Type B pancreatic cell (in vitro differentiated cells): ENCODE measurements at regions not wholly inside any gene's neighbourhood (a gene's known extent, or its start where the extent isn't known, plus 50 kb on each side); places are given as distances from the start of the nearest gene placed in this dataset.
A peak's percentile ranks its signal among the peaks of the same experiment; 100 is the strongest.

ENCODE experiments used
- DNase-seq: peaks from one replicate; pipeline ENCODE4 v3.0.0; 2021; ENCODE audit warnings: mixed read lengths; ENCODE audit not compliant: unreplicated experiment; ENCODE audit errors: extremely low spot score
- H3K27ac Mint-ChIP-seq: 2 replicates; pipeline ENCODE4 v1.8.0; 2021; ENCODE audit warnings: mild to moderate bottlenecking, mixed read lengths
- H3K27me3 Mint-ChIP-seq: 2 replicates; pipeline ENCODE4 v1.8.0; 2021; ENCODE audit warnings: mixed read lengths
- H3K36me3 Mint-ChIP-seq: 2 replicates; pipeline ENCODE4 v1.8.0; 2021; ENCODE audit warnings: mixed read lengths
- H3K4me1 Mint-ChIP-seq: one replicate; pipeline ENCODE4 v1.8.0; 2021; ENCODE audit warnings: mixed read lengths; ENCODE audit not compliant: unreplicated experiment
- H3K4me3 Mint-ChIP-seq: 2 replicates; pipeline ENCODE4 v1.8.0; 2021; ENCODE audit warnings: mild to moderate bottlenecking, mixed read lengths
- H3K9me3 Mint-ChIP-seq: 2 replicates; pipeline ENCODE4 v1.8.0; 2021; ENCODE audit warnings: mixed read lengths
- CTCF ChIP-seq: fragments of 200-600 bp; sonication (generic); conservative IDR thresholded peaks from 2 replicates; pipeline ENCODE4 v1.5.0; 2021; ENCODE audit warnings: antibody characterized with exemption, mild to moderate bottlenecking

DNA sequence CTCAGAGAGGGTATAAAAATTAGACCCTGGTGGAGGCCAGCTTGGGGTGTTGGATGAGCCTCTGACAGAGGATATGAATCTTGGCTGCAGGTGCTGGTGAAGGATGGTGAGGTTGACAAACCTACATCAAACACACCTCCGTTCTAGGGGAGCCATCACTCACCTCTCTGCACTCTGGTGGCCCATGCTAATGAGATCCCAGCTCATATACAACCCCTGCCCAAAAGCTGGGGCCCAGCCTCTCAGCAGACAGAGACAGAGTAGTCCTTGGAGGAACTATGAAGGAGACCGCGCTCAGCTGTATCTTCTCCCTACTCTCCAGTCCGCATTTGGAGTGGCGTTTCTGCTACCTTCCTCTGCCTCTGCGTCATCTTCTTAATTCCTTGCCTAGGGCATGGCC lies 83.1 kb upstream of the SORCS3 start:
- peaks cover 59% of the 10 kb centered on the region for H3K27me3 Mint-ChIP-seq
- peak; percentile 36 for DNase-seq
- no peaks in the 10 kb centered on the region for H3K36me3 Mint-ChIP-seq
- no peak for TF ChIP-seq CTCF
- no peaks in the 10 kb centered on the region for H3K4me1 Mint-ChIP-seq
- H3K4me3 Mint-ChIP-seq: no peak overlapping the region
- H3K9me3 Mint-ChIP-seq: no peaks in the 10 kb centered on the region
- H3K27ac Mint-ChIP-seq: no peak overlapping the region

- Mint-ChIP-seq H3K9me3 (no peaks in the 10 kb centered on the region), H3K36me3 (no peaks in the 10 kb centered on the region), H3K4me1 (no peaks in the 10 kb centered on the region), H3K27me3 (peaks cover 53% of the 10 kb centered on the region), H3K27ac (no peak overlapping the region), H3K4me3 (no peak overlapping the region)
- DNase-seq: peak; percentile 27
- TF ChIP-seq CTCF: no peak
Observed at GRCh38 chr10:104559935-104560334, 81.2 kb upstream of the SORCS3 start.

DNA sequence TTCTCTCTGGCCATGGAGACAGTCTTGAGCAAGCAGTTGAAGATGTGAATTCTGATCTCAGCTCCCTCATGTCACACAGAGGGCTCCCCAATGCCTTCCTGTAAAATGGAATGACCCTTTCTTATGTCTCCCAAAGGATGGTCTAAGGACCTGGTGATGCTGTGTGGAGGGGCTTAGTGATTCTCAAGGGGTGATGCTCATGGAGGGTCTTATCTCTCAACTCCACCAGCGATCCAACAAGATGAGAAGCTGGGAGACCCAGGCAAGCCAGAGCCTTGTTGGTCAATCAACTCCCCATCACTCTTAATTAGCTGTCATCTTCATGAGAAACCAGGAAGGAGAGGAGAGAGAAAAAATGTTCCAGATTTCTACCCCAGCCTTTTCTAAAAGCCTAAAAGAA lies 78.0 kb upstream of the SORCS3 start:
- DNase-seq: no peak
- Mint-ChIP-seq H3K9me3 (no peaks in the 10 kb centered on the region), H3K4me3 (no peak overlapping the region), H3K4me1 (no peaks in the 10 kb centered on the region), H3K36me3 (no peaks in the 10 kb centered on the region), H3K27ac (no peak overlapping the region), H3K27me3 (peaks cover 37% of the 10 kb centered on the region)
- TF ChIP-seq CTCF: no peak

GRCh38 chr10:104563548-104563947 lies 77.5 kb upstream of the SORCS3 start:
- no peaks in the 10 kb centered on the region for H3K9me3 Mint-ChIP-seq
- no peak for TF ChIP-seq CTCF
- H3K36me3 Mint-ChIP-seq: no peaks in the 10 kb centered on the region
- H3K27me3 Mint-ChIP-seq: peaks cover 32% of the 10 kb centered on the region
- H3K4me3 Mint-ChIP-seq: no peak overlapping the region
- no peaks in the 10 kb centered on the region for H3K4me1 Mint-ChIP-seq
- DNase-seq: no peak
- no peak overlapping the region for H3K27ac Mint-ChIP-seq

DNA sequence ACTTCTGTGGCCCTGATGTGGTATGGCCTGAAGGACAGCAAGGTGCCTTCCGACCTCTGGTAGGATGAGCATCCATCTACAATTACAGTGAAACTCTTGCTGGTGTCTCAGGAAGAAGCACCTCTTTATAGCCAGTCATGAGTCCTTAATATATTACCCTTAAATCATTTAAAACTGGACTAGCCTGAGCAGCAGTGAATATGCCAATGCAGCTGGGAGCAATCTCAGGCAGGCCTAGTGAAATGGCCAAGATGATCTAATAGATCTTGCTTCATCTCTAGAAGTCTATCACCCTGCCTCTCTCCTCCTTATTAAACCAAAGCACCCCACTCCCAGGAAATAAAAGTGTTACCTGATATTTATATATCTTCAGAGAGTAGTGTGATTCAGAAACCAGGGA lies 66.7 kb upstream of the SORCS3 start:
- no peaks in the 10 kb centered on the region for H3K36me3 Mint-ChIP-seq
- H3K27ac Mint-ChIP-seq: no peak overlapping the region
- no peak overlapping the region for H3K4me3 Mint-ChIP-seq
- no peaks in the 10 kb centered on the region for H3K4me1 Mint-ChIP-seq
- H3K9me3 Mint-ChIP-seq: no peaks in the 10 kb centered on the region
- TF ChIP-seq CTCF: no peak
- H3K27me3 Mint-ChIP-seq: peaks cover 21% of the 10 kb centered on the region
- DNase-seq: no peak

DNA sequence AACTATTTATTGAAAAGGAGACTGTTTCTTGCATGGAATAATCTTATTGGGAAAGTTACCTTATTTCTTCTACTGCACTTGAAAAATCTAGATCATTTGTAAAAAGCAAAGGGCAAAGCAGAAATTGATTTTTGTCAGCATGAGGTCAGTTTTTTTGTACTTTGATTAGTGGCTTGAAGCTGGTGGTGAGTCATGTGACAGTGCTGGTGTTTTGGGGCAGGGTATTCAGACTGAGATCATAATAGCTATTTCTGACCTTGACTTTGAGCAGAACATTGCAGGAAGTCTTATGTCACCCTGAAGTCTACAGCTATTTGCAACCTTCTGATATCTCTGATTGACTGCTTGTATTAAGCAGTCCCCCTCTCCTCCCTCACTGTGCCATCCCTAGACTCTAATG lies 66.3 kb upstream of the SORCS3 start:
- H3K27me3 Mint-ChIP-seq: peaks cover 23% of the 10 kb centered on the region

More for the DNA sequence above, 66.3 kb upstream of the SORCS3 start:
- H3K27ac Mint-ChIP-seq: no peak overlapping the region
- no peaks in the 10 kb centered on the region for H3K9me3 Mint-ChIP-seq
- DNase-seq: no peak
- no peaks in the 10 kb centered on the region for H3K4me1 Mint-ChIP-seq
- no peaks in the 10 kb centered on the region for H3K36me3 Mint-ChIP-seq
- no peak overlapping the region for H3K4me3 Mint-ChIP-seq
- TF ChIP-seq CTCF: no peak
